WTC11 (cell line): ENCODE measurements at regions not wholly inside any gene's neighbourhood (a gene's known extent, or its start where the extent isn't known, plus 50 kb on each side); places are given as distances from the start of the nearest gene placed in this dataset.

Experiments
- CREB1 ChIP-seq: sonication (generic); formaldehyde crosslinking; IDR thresholded peaks from 2 replicates; pipeline ENCODE4 v1.8.0; 2023; ENCODE audit warnings: mild to moderate bottlenecking, missing genetic modification reagents
- CREM ChIP-seq: sonication (generic); formaldehyde crosslinking; IDR thresholded peaks from 2 replicates; pipeline ENCODE4 v1.8.1; 2022; ENCODE audit warnings: mild to moderate bottlenecking, missing genetic modification reagents, moderate library complexity
- NR3C1 ChIP-seq: sonication (generic); formaldehyde crosslinking; conservative IDR thresholded peaks from 2 replicates; pipeline ENCODE4 v1.8.1; 2023; ENCODE audit warnings: low read depth, mild to moderate bottlenecking, missing genetic modification reagents
- SMAD4 ChIP-seq: sonication (generic); formaldehyde crosslinking; IDR thresholded peaks from 2 replicates; pipeline ENCODE4 v1.8.0; 2022; ENCODE audit warnings: mild to moderate bottlenecking, missing genetic modification reagents
- SP1 ChIP-seq: sonication (generic); formaldehyde crosslinking; conservative IDR thresholded peaks from 2 replicates; pipeline ENCODE4 v1.8.1; 2022; ENCODE audit warnings: missing genetic modification reagents
- TF ChIP-seq, protein P1 (sequence below): sonication (generic); formaldehyde crosslinking; IDR thresholded peaks from 2 replicates; pipeline ENCODE4 v1.8.1; 2023; ENCODE audit warnings: mild to moderate bottlenecking, missing genetic modification reagents, moderate library complexity
- TF ChIP-seq, protein P2 (sequence below): sonication (generic); formaldehyde crosslinking; conservative IDR thresholded peaks from 2 replicates; pipeline ENCODE4 v1.8.1; 2022; ENCODE audit warnings: mild to moderate bottlenecking, missing genetic modification reagents
- TF ChIP-seq, protein P3 (sequence below): fragments of 200-600 bp; IDR thresholded peaks from 2 replicates; pipeline ENCODE4 v1.8.0; 2022; ENCODE audit warnings: antibody characterized with exemption
- TF ChIP-seq, protein P4 (sequence below): sonication (generic); formaldehyde crosslinking; IDR thresholded peaks from 2 replicates; pipeline ENCODE4 v1.8.1; 2022; ENCODE audit warnings: mild to moderate bottlenecking, missing genetic modification reagents, moderate library complexity, borderline replicate concordance
- TF ChIP-seq, protein P5 (sequence below): sonication (generic); formaldehyde crosslinking; IDR thresholded peaks from 2 replicates; pipeline ENCODE4 v1.8.0; 2023; ENCODE audit warnings: missing genetic modification reagents, mild to moderate bottlenecking, borderline replicate concordance
- TF ChIP-seq, protein P6 (sequence below): sonication (generic); formaldehyde crosslinking; IDR thresholded peaks from 2 replicates; pipeline ENCODE4 v1.8.0; 2023; ENCODE audit warnings: mild to moderate bottlenecking, missing genetic modification reagents
- TF ChIP-seq, protein P7 (sequence below): sonication (generic); formaldehyde crosslinking; conservative IDR thresholded peaks from 2 replicates; pipeline ENCODE4 v1.8.1; 2023; ENCODE audit warnings: mild to moderate bottlenecking, low read depth, missing genetic modification reagents, moderate library complexity

DNA sequence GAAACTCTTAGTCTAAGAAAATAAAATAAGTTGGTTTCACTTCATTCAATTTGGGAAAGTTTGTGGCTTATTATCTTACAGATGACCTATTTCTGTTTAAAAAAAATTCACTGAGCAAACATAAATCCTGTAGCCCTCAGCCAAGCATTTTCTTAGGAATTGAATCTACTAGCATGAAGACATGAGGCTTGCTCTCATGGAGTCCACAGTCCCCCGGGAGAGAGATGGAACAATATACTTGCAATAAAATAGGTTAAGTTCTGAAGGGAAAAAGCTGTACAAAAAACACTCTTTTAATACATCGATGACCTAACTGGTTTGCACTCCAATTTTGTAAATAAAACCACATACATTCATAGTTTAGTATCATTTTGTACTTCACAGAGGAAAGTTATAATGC lies 642.6 kb upstream of the FAM241A start:
- TF ChIP-seq, protein P1, sequence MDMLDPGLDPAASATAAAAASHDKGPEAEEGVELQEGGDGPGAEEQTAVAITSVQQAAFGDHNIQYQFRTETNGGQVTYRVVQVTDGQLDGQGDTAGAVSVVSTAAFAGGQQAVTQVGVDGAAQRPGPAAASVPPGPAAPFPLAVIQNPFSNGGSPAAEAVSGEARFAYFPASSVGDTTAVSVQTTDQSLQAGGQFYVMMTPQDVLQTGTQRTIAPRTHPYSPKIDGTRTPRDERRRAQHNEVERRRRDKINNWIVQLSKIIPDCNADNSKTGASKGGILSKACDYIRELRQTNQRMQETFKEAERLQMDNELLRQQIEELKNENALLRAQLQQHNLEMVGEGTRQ (CRISPR knock-in tag), result no peak
- TF ChIP-seq, protein P2, sequence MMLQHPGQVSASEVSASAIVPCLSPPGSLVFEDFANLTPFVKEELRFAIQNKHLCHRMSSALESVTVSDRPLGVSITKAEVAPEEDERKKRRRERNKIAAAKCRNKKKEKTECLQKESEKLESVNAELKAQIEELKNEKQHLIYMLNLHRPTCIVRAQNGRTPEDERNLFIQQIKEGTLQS, result no peak
- TF ChIP-seq, protein P3, sequence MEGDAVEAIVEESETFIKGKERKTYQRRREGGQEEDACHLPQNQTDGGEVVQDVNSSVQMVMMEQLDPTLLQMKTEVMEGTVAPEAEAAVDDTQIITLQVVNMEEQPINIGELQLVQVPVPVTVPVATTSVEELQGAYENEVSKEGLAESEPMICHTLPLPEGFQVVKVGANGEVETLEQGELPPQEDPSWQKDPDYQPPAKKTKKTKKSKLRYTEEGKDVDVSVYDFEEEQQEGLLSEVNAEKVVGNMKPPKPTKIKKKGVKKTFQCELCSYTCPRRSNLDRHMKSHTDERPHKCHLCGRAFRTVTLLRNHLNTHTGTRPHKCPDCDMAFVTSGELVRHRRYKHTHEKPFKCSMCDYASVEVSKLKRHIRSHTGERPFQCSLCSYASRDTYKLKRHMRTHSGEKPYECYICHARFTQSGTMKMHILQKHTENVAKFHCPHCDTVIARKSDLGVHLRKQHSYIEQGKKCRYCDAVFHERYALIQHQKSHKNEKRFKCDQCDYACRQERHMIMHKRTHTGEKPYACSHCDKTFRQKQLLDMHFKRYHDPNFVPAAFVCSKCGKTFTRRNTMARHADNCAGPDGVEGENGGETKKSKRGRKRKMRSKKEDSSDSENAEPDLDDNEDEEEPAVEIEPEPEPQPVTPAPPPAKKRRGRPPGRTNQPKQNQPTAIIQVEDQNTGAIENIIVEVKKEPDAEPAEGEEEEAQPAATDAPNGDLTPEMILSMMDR, result no peak
- TF ChIP-seq SMAD4 (CRISPR knock-in tag) (no peak), SP1 (no peak), CREB1 (CRISPR knock-in tag) (no peak), CREM (CRISPR knock-in tag) (no peak), NR3C1 (CRISPR knock-in tag) (no peak)
- TF ChIP-seq, protein P4, sequence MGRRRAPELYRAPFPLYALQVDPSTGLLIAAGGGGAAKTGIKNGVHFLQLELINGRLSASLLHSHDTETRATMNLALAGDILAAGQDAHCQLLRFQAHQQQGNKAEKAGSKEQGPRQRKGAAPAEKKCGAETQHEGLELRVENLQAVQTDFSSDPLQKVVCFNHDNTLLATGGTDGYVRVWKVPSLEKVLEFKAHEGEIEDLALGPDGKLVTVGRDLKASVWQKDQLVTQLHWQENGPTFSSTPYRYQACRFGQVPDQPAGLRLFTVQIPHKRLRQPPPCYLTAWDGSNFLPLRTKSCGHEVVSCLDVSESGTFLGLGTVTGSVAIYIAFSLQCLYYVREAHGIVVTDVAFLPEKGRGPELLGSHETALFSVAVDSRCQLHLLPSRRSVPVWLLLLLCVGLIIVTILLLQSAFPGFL (CRISPR knock-in tag), result no peak
- TF ChIP-seq, protein P5, sequence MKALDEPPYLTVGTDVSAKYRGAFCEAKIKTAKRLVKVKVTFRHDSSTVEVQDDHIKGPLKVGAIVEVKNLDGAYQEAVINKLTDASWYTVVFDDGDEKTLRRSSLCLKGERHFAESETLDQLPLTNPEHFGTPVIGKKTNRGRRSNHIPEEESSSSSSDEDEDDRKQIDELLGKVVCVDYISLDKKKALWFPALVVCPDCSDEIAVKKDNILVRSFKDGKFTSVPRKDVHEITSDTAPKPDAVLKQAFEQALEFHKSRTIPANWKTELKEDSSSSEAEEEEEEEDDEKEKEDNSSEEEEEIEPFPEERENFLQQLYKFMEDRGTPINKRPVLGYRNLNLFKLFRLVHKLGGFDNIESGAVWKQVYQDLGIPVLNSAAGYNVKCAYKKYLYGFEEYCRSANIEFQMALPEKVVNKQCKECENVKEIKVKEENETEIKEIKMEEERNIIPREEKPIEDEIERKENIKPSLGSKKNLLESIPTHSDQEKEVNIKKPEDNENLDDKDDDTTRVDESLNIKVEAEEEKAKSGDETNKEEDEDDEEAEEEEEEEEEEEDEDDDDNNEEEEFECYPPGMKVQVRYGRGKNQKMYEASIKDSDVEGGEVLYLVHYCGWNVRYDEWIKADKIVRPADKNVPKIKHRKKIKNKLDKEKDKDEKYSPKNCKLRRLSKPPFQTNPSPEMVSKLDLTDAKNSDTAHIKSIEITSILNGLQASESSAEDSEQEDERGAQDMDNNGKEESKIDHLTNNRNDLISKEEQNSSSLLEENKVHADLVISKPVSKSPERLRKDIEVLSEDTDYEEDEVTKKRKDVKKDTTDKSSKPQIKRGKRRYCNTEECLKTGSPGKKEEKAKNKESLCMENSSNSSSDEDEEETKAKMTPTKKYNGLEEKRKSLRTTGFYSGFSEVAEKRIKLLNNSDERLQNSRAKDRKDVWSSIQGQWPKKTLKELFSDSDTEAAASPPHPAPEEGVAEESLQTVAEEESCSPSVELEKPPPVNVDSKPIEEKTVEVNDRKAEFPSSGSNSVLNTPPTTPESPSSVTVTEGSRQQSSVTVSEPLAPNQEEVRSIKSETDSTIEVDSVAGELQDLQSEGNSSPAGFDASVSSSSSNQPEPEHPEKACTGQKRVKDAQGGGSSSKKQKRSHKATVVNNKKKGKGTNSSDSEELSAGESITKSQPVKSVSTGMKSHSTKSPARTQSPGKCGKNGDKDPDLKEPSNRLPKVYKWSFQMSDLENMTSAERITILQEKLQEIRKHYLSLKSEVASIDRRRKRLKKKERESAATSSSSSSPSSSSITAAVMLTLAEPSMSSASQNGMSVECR (CRISPR knock-in tag), result no peak
- TF ChIP-seq, protein P6, sequence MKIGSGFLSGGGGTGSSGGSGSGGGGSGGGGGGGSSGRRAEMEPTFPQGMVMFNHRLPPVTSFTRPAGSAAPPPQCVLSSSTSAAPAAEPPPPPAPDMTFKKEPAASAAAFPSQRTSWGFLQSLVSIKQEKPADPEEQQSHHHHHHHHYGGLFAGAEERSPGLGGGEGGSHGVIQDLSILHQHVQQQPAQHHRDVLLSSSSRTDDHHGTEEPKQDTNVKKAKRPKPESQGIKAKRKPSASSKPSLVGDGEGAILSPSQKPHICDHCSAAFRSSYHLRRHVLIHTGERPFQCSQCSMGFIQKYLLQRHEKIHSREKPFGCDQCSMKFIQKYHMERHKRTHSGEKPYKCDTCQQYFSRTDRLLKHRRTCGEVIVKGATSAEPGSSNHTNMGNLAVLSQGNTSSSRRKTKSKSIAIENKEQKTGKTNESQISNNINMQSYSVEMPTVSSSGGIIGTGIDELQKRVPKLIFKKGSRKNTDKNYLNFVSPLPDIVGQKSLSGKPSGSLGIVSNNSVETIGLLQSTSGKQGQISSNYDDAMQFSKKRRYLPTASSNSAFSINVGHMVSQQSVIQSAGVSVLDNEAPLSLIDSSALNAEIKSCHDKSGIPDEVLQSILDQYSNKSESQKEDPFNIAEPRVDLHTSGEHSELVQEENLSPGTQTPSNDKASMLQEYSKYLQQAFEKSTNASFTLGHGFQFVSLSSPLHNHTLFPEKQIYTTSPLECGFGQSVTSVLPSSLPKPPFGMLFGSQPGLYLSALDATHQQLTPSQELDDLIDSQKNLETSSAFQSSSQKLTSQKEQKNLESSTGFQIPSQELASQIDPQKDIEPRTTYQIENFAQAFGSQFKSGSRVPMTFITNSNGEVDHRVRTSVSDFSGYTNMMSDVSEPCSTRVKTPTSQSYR (CRISPR knock-in tag), result no peak
- TF ChIP-seq, protein P7, sequence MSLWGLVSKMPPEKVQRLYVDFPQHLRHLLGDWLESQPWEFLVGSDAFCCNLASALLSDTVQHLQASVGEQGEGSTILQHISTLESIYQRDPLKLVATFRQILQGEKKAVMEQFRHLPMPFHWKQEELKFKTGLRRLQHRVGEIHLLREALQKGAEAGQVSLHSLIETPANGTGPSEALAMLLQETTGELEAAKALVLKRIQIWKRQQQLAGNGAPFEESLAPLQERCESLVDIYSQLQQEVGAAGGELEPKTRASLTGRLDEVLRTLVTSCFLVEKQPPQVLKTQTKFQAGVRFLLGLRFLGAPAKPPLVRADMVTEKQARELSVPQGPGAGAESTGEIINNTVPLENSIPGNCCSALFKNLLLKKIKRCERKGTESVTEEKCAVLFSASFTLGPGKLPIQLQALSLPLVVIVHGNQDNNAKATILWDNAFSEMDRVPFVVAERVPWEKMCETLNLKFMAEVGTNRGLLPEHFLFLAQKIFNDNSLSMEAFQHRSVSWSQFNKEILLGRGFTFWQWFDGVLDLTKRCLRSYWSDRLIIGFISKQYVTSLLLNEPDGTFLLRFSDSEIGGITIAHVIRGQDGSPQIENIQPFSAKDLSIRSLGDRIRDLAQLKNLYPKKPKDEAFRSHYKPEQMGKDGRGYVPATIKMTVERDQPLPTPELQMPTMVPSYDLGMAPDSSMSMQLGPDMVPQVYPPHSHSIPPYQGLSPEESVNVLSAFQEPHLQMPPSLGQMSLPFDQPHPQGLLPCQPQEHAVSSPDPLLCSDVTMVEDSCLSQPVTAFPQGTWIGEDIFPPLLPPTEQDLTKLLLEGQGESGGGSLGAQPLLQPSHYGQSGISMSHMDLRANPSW (CRISPR knock-in tag), result no peak
